ENCODE measurements at regions not wholly inside any gene's neighbourhood (a gene's known extent, or its start where the extent isn't known, plus 50 kb on each side); places are given as distances from the start of the nearest gene placed in this dataset.

- no peak for TF ChIP-seq CTCF (IDR thresholded peaks at IDR 0.05)
- no peak for TF ChIP-seq POLR2A (IDR thresholded peaks at IDR 0.05)
Observed at GRCh38 chr5:123708074-123708806, 196.3 kb downstream of the CSNK1G3 start.
